ENCODE measurements at regions not wholly inside any gene's neighbourhood (a gene's known extent, or its start where the extent isn't known, plus 50 kb on each side); places are given as distances from the start of the nearest gene placed in this dataset.
A peak's percentile ranks its signal among the peaks of the same experiment; 100 is the strongest.

GRCh38 chr10:111756217-111757061 lies 427.1 kb downstream of the GPAM start:
- TF ChIP-seq CTCF (IDR thresholded peaks at IDR 0.05; ENCODE audit: insufficient read depth, low read depth, low read length, missing control alignments) = peak; percentile 53
- H3K4me3 ChIP-seq (ENCODE audit: low read depth, low read length) = no peak overlapping the region
- DNase-seq (ENCODE audit: low read depth) = peak; percentile 50

GRCh38 chr10:111758593-111758992 lies 425.0 kb downstream of the GPAM start:
- no peak for DNase-seq (ENCODE audit: low read depth)
- no peak for TF ChIP-seq CTCF (IDR thresholded peaks at IDR 0.05; ENCODE audit: insufficient read depth, low read depth, low read length, missing control alignments)
- H3K4me3 ChIP-seq (ENCODE audit: low read depth, low read length) = no peak overlapping the region

- TF ChIP-seq CTCF (IDR thresholded peaks at IDR 0.05; ENCODE audit: insufficient read depth, low read depth, low read length, missing control alignments) = peak; percentile 11
Observed at GRCh38 chr10:111762114-111762513, 421.5 kb downstream of the GPAM start.

GRCh38 chr10:111765216-111765615 lies 418.3 kb downstream of the GPAM start:
- no peak for DNase-seq (ENCODE audit: low read depth)
- TF ChIP-seq CTCF (IDR thresholded peaks at IDR 0.05; ENCODE audit: insufficient read depth, low read depth, low read length, missing control alignments) = no peak
- H3K4me3 ChIP-seq (ENCODE audit: low read depth, low read length) = no peak overlapping the region

More at GRCh38 chr10:111762114-111762513, 421.5 kb downstream of the GPAM start:
- no peak for DNase-seq (ENCODE audit: low read depth)
- no peak overlapping the region for H3K4me3 ChIP-seq (ENCODE audit: low read depth, low read length)

- no peak for TF ChIP-seq CTCF (IDR thresholded peaks at IDR 0.05; ENCODE audit: insufficient read depth, low read depth, low read length, missing control alignments)
- no peak for DNase-seq (ENCODE audit: low read depth)
- no peak overlapping the region for H3K4me3 ChIP-seq (ENCODE audit: low read depth, low read length)
Observed at GRCh38 chr10:111766464-111766863, 417.1 kb downstream of the GPAM start.

- DNase-seq (ENCODE audit: low read depth) = no peak
- H3K4me3 ChIP-seq (ENCODE audit: low read depth, low read length) = no peak overlapping the region
- TF ChIP-seq CTCF (IDR thresholded peaks at IDR 0.05; ENCODE audit: insufficient read depth, low read depth, low read length, missing control alignments) = no peak
Observed at GRCh38 chr10:111767661-111768060, 415.9 kb downstream of the GPAM start.

- no peak overlapping the region for H3K4me3 ChIP-seq (ENCODE audit: low read depth, low read length)
- TF ChIP-seq CTCF (IDR thresholded peaks at IDR 0.05; ENCODE audit: insufficient read depth, low read depth, low read length, missing control alignments) = no peak
- DNase-seq (ENCODE audit: low read depth) = no peak
Observed at GRCh38 chr10:111773950-111774349, 409.6 kb downstream of the GPAM start.

Data from GM12865 (cell line).